GM19328 (cell line): ENCODE measurements at regions not wholly inside any gene's neighbourhood (a gene's known extent, or its start where the extent isn't known, plus 50 kb on each side); places are given as distances from the start of the nearest gene placed in this dataset.
"Not testable (repeated sequence)": the region's sequence is repeated elsewhere in the genome, so short reads cannot be mapped to it uniquely, and the experiment has no call there.

Source experiments
- ATAC-seq: cut with Tn5 transposase; IDR thresholded peaks from one replicate; pipeline ENCODE4 v1.9.1; 2021; ENCODE audit warnings: mild to moderate bottlenecking, moderate library complexity; ENCODE audit not compliant: unreplicated experiment

DNA sequence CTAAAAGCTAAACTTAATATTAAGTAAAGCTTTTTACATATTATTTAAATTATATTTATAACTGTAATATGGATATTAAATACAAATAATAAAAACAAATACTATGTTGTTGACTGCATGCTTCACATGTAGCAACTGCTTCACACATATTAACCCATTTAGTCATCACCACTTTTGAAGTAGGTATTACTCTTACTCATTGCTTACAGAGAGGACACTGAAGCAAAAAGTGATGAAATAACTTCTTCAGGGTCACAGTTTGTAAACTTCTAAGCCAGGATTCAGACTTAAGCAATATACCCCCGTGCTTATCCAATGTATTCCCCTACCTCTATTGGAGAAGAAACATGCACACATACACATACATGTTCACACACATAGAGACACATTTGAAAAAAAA lies 166.6 kb downstream of the DKK2 start:
- ATAC-seq = no peak

DNA sequence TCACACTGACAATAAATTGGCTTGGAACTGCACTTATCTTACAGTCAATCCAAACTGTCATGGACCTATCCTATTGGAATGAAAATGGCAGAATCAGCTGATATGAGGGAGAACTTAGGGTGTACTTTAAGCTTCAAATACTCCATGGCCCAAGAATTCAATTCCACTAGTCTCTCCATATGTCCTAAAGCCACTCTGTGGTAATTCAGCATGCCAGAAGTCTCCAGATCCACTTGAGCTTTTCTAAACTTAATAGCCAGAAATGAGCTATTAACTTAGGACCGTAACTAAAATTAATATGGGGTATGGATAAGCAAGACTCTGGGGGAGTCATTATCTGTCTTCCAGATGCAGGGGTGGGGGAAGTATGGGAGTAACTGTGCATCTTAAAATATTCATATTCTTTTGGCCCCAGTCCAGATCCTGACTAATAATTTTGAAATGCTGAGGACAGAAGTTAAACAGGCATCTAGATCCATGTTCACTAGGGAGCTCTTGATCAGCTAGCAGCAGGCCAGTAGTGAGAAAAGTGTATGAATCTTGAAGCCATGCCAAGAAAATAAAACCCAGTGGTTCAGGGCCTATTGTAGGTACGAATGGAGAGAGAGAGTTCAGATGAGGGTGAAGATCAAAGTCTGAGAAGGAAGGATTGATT lies 167.6 kb downstream of the DKK2 start:
- ATAC-seq = no peak

DNA sequence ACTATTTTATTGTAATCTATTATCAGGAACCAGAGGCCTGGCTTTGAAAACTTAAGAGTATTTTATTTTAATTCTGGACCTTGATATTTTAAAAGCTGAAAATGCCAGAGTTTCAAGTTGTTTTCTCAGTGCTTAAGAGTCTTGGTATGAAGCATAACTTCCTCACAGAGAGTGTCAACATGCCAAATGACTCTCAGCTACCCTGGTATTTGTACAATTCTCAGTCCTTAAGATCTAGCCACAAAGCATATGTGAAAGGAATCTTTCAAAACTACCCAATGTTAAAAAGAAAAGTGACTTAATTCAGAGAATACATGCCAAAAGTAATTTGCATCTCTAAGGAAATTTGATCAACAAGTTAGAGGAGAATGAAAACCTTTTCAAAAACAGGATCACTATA lies 171.9 kb downstream of the DKK2 start:
- ATAC-seq = no peak

DNA sequence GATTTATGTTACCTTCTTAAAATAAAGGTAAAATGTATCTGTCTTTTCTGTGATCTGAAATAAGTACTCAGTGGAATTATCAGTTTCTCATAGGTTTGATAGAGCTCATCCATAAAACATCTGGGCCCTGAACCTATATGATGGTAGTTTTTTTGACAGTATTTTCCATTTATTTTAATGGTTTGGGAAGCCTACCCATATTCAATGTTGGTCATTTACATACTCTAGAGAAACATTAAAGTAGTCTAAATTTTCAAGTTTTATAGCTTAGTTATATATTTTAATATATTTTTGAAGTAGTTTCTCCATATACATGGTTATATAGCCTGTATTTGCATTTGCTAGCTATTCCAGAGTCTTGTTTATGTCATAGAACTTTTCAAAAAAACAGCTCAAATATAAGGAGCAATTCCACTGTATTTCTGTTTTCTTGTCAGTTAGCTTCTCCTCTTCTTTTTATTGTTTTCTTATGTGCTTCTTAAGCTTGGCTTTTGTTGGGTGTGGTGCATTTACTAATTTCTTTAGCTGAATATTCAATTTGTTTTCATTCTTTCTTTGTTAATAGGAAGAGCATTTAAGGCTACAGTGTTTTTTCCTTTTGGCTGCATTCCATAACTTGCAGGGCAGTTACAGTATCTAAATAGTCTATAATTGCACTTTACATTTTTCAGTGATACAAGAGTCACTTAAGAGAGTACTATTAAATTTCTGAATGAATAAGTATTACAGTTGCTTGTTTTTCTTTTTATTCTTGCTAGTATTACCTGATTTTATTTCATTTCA lies 181.4 kb downstream of the DKK2 start:
- no peak for ATAC-seq

DNA sequence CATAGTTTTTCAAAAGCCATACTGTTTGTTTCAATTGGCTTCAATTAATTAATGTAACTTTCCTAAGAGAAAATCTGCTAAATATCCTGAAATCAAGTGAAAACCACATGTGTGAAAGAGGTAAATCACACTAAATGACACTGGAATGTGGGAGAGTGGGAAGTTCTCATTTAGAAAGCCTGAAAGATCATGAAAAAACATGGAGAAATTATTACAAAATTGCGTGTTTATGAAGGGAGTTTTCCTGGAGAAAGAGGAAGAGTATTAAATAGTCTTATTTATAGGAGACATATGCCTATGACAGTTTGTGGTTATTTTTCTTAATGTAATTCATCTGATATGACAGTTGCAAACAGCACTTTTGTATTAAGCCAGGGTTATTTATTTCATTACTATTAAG lies 183.7 kb downstream of the DKK2 start:
- no peak for ATAC-seq

DNA sequence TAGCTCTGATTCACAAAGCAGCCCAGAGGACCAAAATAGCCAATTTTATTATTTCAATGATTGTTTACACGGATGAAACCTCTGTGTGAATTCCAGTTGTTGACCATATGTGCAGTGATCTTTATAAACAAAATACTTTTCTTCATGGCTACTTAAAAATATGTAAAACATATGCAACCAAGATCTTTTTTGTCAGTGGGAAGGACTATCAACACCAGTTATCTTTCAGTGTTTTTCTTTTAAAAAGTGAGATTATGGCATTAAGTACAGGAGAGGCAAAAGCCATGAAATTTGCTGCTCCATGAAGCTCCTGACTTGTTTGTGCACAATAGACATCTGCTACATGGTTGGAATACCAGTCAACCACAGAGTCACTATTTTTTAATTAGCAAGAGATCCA lies 184.4 kb downstream of the DKK2 start:
- no peak for ATAC-seq

DNA sequence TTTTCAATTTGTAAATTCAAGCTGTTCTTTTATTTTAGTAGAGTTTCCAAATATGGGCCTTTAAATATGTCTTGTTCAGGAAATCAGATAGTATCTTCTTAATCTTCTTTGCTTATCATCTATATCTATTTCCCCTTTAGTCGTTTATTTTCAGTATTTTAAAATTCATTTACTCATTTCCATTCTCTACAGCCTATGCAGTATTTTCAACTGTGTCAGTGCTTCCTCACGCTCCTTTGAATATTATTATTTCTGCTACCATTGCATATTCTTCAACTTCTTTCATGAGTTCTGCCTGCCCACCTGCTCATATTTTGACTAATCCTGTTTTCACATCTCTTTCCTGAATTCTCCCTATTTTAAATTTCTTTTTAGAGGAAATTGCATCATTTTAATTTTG lies 185.4 kb downstream of the DKK2 start:
- ATAC-seq = no peak

DNA sequence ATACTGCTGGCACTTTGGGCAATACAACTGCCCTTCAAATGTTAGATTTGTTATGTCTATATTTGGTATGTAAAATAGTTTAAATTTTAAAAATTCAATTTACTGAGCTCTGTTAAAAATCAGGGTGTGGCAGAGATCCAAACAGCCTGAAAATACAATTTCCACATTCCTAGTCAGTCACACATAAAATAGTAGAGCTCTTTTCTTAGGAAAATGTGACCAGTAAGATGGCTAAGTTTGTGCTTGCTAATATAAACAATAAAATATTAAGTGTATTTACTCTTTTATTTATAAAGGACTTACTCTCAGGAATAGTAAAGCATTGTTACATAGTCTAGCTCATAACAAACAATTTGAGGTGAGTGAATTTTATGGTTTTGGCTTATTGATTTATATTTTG lies 200.2 kb downstream of the DKK2 start:
- no peak for ATAC-seq

DNA sequence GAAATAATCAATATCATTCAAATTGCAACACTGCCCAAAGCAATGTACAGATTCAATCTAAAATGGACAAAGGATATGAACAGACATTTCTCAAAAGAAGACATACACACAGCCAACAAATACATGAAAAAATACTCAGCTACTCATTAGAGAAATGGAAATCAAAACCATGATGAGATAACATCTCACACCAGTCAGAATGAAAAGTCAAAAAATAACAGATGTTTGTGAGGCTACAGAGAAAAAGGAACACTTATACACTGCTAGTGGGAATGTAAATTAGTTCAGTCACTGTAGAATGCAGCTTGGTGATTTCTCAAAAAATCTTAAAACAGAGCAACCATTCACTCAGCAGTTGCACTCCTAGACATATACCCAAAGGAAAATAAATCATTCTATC lies 205.2 kb downstream of the DKK2 start:
- no peak for ATAC-seq

DNA sequence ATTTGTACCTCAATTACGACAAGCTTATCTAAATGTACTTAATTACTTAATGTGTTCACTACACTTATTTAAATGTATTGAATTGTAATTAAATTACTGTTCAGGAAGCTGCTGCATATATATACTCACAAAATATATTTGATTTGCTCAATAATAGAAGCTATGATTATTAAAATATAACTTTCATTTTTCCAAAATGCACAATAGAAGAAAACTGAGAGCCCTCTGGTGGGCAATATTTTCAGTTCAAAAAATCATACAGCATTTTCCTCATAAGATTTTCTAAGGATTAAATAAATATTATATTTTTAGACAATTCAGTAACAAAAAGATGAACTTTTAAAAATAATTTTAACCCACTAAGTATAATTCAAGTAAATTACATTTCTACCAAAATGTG lies 217.3 kb downstream of the DKK2 start:
- ATAC-seq = no peak

DNA sequence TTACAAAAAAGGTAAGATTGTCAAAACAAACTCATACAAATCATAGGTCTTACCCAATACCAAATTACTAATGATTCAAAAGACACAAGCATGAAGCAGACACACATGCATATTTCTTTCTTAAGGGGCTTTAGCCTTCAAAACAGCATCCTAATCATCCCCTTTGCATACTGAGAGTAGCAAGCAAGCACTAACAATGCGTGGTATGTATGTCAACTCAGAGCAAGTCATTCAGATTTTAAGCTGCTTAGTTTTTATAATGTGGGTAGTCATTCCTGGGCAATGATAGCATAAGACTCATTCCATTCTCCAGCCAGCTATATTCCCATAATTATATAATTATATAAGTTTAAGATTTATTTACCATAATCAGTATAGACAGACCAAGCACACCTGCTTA lies 219.6 kb downstream of the DKK2 start:
- no peak for ATAC-seq

DNA sequence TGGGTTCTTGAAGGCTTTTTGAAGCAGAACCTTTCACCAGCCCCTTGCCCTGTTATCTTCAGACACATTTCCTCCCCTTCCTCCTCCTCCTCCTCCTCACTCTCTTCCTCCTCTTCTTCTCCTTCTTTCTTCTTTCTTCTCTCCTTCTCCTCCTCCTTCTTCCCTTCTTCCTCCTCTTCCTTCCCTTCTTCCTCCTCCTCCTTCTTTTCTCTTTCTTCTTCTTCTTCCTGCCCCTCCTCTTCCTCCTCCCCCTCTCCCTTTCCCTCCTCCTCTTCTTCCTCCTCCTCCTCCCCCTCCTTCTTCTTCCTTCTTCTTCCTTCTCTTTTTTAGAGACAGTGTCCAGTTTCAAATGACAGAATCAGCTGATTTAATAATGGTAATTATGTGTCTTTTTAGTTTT lies 226.0 kb downstream of the DKK2 start:
- ATAC-seq = no peak

DNA sequence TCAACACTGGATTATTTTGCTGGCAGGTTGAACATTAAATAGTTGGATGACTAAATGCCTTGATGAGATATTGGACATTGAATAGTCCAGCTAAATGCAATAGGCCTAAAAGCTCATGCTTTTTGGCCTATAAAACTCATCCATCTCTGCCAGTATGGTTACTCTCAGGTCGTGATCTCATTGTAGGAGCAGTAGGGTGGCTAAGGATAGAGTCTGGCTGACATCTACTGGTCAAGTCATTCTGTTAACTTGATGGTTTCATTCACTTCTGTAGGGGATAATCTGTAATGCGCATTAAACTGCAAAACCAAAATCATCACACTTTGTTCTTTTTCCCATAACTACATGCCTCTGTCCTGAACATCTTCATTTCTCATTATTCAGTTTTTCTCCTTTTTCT lies 227.0 kb downstream of the DKK2 start:
- no peak for ATAC-seq

DNA sequence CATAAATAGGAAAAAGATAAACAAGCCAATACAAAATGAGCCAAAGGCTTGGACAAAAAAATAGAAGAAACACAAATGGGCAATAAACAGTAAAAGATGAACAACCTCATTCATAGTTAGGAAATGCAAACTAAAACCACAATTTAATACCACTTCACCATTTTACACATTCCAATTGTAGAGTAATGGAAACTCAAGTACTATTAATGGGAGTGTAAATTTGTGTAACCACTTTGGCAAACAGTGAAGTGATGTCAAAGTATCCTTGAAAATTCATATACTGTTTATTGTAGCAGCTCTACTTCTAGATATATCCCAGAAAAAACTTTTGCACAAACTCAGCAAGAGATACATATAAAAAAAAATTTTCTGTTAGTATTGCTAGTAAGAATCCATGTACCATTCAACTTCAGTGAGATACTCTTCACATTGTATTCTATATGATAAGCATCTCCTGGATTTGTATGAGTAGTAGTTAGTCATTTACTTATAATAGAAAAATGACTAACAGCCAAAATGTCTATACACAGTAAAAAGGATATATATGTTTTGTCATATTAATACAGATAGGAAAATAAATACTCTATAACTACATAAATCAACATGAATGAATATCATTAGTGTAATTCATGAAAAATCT lies 229.8 kb downstream of the DKK2 start:
- no peak for ATAC-seq

DNA sequence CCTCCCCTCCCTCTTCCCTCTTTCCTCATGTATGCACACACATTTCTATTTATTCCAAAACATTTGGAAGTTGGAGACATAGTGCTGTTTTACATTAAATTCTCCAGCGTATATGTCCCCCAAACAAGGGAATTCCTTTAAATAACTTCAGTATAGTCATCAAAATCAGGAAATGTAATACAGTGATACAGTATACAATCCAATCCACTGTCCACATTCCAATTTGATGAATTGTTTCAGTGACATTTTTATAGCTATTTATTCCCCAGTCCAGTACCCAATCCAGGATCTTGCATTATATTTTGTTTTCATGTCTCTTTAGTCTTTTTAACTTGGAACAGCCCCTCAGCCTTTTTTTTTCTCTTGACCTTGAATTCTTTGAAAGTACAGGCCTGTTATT lies 233.0 kb downstream of the DKK2 start:
- no peak for ATAC-seq

DNA sequence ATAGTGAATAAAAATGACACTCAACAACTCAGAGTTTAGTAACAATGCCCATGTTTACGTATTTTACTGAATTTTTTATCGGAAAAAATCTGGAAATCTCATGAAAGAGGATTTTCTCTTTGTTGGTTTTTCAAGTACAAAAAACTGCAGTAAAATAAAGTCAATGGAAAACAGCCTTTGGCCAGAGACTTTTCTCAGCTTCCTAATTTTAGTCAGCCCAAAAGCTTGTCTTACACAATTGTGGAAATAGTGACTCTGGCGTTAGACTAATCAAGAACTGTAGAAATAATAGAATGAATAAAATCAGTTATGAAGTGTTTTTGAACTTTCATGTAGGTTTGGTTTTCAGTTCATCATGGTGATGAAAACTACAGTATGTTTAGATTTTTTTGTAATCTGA lies 234.7 kb downstream of the DKK2 start:
- no peak for ATAC-seq

DNA sequence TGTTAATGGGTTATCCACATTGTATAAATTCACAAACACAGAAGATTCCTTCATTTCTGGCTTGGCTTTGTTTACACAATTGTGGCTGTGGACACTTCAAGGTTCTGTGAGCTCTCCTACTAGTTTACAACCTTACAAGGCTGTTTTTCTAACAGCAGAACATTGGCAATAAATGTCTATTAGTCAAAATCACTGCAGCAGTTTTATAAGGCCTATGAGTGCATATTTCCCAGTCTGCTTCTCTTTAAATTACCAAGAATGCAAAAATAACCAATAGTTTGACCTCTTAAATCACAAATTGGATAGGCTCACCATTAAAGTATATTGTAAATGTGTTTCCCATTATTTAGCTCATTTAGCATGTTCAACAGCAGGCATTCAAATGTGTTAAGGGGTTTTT lies 239.2 kb downstream of the DKK2 start:
- no peak for ATAC-seq

DNA sequence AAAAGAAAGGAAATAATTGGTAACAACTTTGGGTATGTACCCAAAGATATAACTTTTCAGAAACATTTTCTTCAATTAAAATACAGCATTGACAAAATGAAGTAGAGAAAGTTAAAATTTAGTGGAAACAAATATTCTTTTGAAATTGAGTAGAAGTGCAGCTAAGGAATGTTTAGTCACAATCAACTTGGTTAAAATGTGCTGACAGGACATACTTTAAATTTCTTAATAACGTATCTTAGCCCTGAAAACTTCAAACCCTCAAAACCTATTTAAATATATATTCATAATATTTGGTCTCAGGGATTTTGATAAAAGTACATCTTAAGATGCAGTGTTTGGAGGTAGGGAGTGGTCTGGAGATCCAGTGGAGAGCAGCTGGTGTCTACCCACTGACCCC lies 240.8 kb downstream of the DKK2 start:
- ATAC-seq = no peak

DNA sequence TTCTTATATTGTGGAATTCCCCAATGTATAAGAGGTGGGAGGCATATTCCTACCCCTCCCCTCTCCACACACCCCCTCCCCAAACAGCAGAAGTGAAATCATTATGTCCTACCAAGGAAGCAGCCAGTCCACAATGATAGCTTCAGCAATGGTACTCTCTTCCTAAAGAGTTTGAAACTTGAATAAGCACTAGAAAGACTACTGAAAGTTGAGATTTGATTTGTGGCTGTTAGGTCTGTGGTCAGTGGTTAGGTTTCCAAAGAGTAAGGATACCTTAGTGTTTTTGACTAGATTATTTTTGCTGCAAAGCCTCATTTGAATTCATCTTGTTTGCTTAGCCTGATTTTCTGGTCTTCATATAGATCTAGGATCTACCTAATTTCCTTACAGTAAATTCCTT lies 242.2 kb downstream of the DKK2 start:
- ATAC-seq = no peak

DNA sequence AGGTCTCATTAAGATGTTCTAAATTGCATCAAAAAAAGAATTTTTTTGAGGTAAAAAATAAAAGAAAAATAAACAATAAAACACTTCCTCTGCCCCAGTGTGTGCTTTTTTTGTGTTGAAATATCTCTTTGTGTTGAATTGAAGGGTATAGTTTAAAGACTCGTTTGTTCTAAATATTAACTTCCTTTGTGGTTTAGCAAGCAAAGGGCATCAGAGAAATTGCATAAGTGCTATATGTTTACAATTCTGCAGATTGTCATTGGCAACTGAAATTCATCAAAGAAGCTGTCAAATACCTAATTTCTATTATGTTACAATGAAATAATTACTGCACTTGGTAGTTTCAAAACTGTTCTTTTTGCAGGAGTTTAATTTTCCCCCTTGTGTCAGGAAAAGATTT lies 260.5 kb downstream of the DKK2 start:
- no peak for ATAC-seq

DNA sequence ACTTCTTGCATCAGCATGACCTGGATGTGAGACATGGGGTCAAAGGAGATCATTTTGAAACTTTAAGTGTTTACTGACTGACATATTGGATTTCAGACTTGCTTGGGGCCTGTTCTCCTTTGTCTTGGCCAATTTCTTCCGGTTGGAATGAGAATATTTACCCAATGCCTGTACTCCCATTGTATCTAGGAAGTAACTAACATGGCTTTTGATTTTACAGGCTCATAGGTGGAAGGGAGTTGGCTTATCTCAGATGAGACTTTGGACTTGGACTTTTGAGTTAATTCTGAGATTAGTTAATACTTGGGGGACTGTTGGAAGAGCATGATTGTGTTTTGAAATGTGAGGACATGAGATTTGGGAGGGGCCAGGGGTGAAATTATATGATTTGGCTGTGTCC lies 262.1 kb downstream of the DKK2 start:
- ATAC-seq = not testable (repeated sequence)
